ENCODE measurements at regions not wholly inside any gene's neighbourhood (a gene's known extent, or its start where the extent isn't known, plus 50 kb on each side); places are given as distances from the start of the nearest gene placed in this dataset.
"Not testable (repeated sequence)": the region's sequence is repeated elsewhere in the genome, so short reads cannot be mapped to it uniquely, and the experiment has no call there.

- no peak for ATAC-seq
These were observed 50.6 kb upstream of the COG2 start for GRCh38 chr1:230591678-230592077.

GRCh38 chr1:230589951-230590350 is 52.3 kb upstream of the COG2 start:
- ATAC-seq = no peak

GRCh38 chr1:230588323-230588746 is 53.9 kb upstream of the COG2 start:
- no peak for ATAC-seq

- ATAC-seq = no peak
These were observed 55.2 kb upstream of the COG2 start for GRCh38 chr1:230587061-230587460.

- no peak for ATAC-seq
These were observed 57.6 kb upstream of the COG2 start for GRCh38 chr1:230584660-230585059.

- ATAC-seq = no peak
These were observed 60.7 kb upstream of the COG2 start for GRCh38 chr1:230581446-230582079.

GRCh38 chr1:230578616-230579015 is 63.7 kb upstream of the COG2 start:
- no peak for ATAC-seq

- no peak for ATAC-seq
These were observed 64.7 kb upstream of the COG2 start for GRCh38 chr1:230577537-230577936.

GRCh38 chr1:230575886-230576500 is 66.3 kb upstream of the COG2 start:
- no peak for ATAC-seq

- ATAC-seq = no peak
These were observed 67.8 kb upstream of the COG2 start for GRCh38 chr1:230574502-230574901.

GRCh38 chr1:230573658-230574057 is 68.6 kb upstream of the COG2 start:
- no peak for ATAC-seq

GRCh38 chr1:230572121-230573105 is 69.9 kb upstream of the COG2 start:
- peak; percentile 61 for ATAC-seq

- ATAC-seq = no peak
These were observed 71.4 kb upstream of the COG2 start for GRCh38 chr1:230570724-230571360.

GRCh38 chr1:230569201-230569600 is 73.1 kb upstream of the COG2 start:
- no peak for ATAC-seq

- ATAC-seq = peak; percentile 68
These were observed 73.6 kb upstream of the COG2 start for GRCh38 chr1:230568676-230569075.

GRCh38 chr1:230568008-230568407 is 74.3 kb upstream of the COG2 start:
- peak; percentile 74 for ATAC-seq

- no peak for ATAC-seq
These were observed 75.1 kb upstream of the COG2 start for GRCh38 chr1:230567221-230567575.

GRCh38 chr1:230566532-230567220 is 75.6 kb upstream of the COG2 start:
- not testable (repeated sequence) for ATAC-seq

- no peak for ATAC-seq
These were observed 77.1 kb upstream of the COG2 start for GRCh38 chr1:230565141-230565540.

- no peak for ATAC-seq
These were observed 78.7 kb upstream of the COG2 start for GRCh38 chr1:230563591-230563990.

GRCh38 chr1:230561570-230561969 is 80.7 kb upstream of the COG2 start:
- ATAC-seq = no peak

GRCh38 chr1:230558324-230558723 is 84.0 kb upstream of the COG2 start:
- no peak for ATAC-seq

All from esophagus mucosa (tissue), 1 donor.